ENCODE measurements at regions not wholly inside any gene's neighbourhood (a gene's known extent, or its start where the extent isn't known, plus 50 kb on each side); places are given as distances from the start of the nearest gene placed in this dataset.

- Histone ChIP-seq H3K9ac (ENCODE audit: low read depth, low read length) (no peak overlapping the region), H3K4me1 (ENCODE audit: insufficient read depth, low read length) (peaks cover 8% of the 10 kb centered on the region), H3K9me3 (ENCODE audit: control insufficient read depth, insufficient read depth, low read length) (no peaks in the 10 kb centered on the region)
Measured at GRCh38 chr16:51306116-51306515, 155.0 kb upstream of the SALL1 start.

GRCh38 chr16:51305337-51305736, 154.3 kb upstream of the SALL1 start:
- H3K9ac ChIP-seq (ENCODE audit: low read depth, low read length): no peak overlapping the region
- H3K9me3 ChIP-seq (ENCODE audit: control insufficient read depth, insufficient read depth, low read length): no peaks in the 10 kb centered on the region
- H3K4me1 ChIP-seq (ENCODE audit: insufficient read depth, low read length): peaks cover 8% of the 10 kb centered on the region
- no peaks in the 10 kb centered on the region for H3K36me3 ChIP-seq (ENCODE audit: insufficient read depth, low read length)

More at GRCh38 chr16:51306116-51306515, 155.0 kb upstream of the SALL1 start:
- no peaks in the 10 kb centered on the region for H3K36me3 ChIP-seq (ENCODE audit: insufficient read depth, low read length)

GRCh38 chr16:51302042-51302441, 151.0 kb upstream of the SALL1 start:
- Histone ChIP-seq H3K9me3 (ENCODE audit: control insufficient read depth, insufficient read depth, low read length) (no peaks in the 10 kb centered on the region; the same call in none of the 2 replicates), H3K9ac (ENCODE audit: low read depth, low read length) (no peak overlapping the region), H3K36me3 (ENCODE audit: insufficient read depth, low read length) (no peaks in the 10 kb centered on the region), H3K4me1 (ENCODE audit: insufficient read depth, low read length) (peaks cover 4% of the 10 kb centered on the region)

GRCh38 chr16:51298800-51299199, 147.7 kb upstream of the SALL1 start:
- no peak overlapping the region for H3K9ac ChIP-seq (ENCODE audit: low read depth, low read length)
- H3K9me3 ChIP-seq (ENCODE audit: control insufficient read depth, insufficient read depth, low read length): peaks cover 2% of the 10 kb centered on the region
- no peaks in the 10 kb centered on the region for H3K36me3 ChIP-seq (ENCODE audit: insufficient read depth, low read length)
- H3K4me1 ChIP-seq (ENCODE audit: insufficient read depth, low read length): no peaks in the 10 kb centered on the region

- Histone ChIP-seq H3K4me1 (ENCODE audit: insufficient read depth, low read length) (peaks cover 21% of the 10 kb centered on the region), H3K36me3 (ENCODE audit: insufficient read depth, low read length) (no peaks in the 10 kb centered on the region), H3K9ac (ENCODE audit: low read depth, low read length) (no peak overlapping the region), H3K9me3 (ENCODE audit: control insufficient read depth, insufficient read depth, low read length) (0 out of 2 replicates have a peak, but pooled peaks cover 2% of the 10 kb centered on the region)
Measured at GRCh38 chr16:51290442-51291285, 139.6 kb upstream of the SALL1 start.

- H3K36me3 ChIP-seq (ENCODE audit: insufficient read depth, low read length): no peaks in the 10 kb centered on the region
- 0 out of 2 replicates have a peak, but pooled peaks cover 2% of the 10 kb centered on the region for H3K9me3 ChIP-seq (ENCODE audit: control insufficient read depth, insufficient read depth, low read length)
- H3K4me1 ChIP-seq (ENCODE audit: insufficient read depth, low read length): peaks cover 21% of the 10 kb centered on the region
- H3K9ac ChIP-seq (ENCODE audit: low read depth, low read length): no peak overlapping the region
Measured at GRCh38 chr16:51289336-51289735, 138.3 kb upstream of the SALL1 start.

- H3K9me3 ChIP-seq (ENCODE audit: control insufficient read depth, insufficient read depth, low read length): no peaks in the 10 kb centered on the region
- no peak overlapping the region for H3K9ac ChIP-seq (ENCODE audit: low read depth, low read length)
- H3K4me1 ChIP-seq (ENCODE audit: insufficient read depth, low read length): peaks cover 21% of the 10 kb centered on the region
- H3K36me3 ChIP-seq (ENCODE audit: insufficient read depth, low read length): no peaks in the 10 kb centered on the region
Measured at GRCh38 chr16:51287121-51287755, 136.2 kb upstream of the SALL1 start.

GRCh38 chr16:51286272-51286671, 135.2 kb upstream of the SALL1 start:
- Histone ChIP-seq H3K9ac (ENCODE audit: low read depth, low read length) (no peak overlapping the region), H3K4me1 (ENCODE audit: insufficient read depth, low read length) (peaks cover 16% of the 10 kb centered on the region), H3K9me3 (ENCODE audit: control insufficient read depth, insufficient read depth, low read length) (no peaks in the 10 kb centered on the region), H3K36me3 (ENCODE audit: insufficient read depth, low read length) (no peaks in the 10 kb centered on the region)

GRCh38 chr16:51276336-51276735, 125.3 kb upstream of the SALL1 start:
- H3K4me1 ChIP-seq (ENCODE audit: insufficient read depth, low read length): no peaks in the 10 kb centered on the region

GRCh38 chr16:51272420-51272819, 121.3 kb upstream of the SALL1 start:
- no peak overlapping the region for H3K9ac ChIP-seq (ENCODE audit: low read depth, low read length)
- H3K9me3 ChIP-seq (ENCODE audit: control insufficient read depth, insufficient read depth, low read length): peaks cover 17% of the 10 kb centered on the region
- no peaks in the 10 kb centered on the region for H3K36me3 ChIP-seq (ENCODE audit: insufficient read depth, low read length)
- H3K4me1 ChIP-seq (ENCODE audit: insufficient read depth, low read length): no peaks in the 10 kb centered on the region

More at GRCh38 chr16:51276336-51276735, 125.3 kb upstream of the SALL1 start:
- H3K9ac ChIP-seq (ENCODE audit: low read depth, low read length): no peak overlapping the region
- no peaks in the 10 kb centered on the region for H3K36me3 ChIP-seq (ENCODE audit: insufficient read depth, low read length)
- H3K9me3 ChIP-seq (ENCODE audit: control insufficient read depth, insufficient read depth, low read length): peaks cover 12% of the 10 kb centered on the region

- H3K9me3 ChIP-seq (ENCODE audit: control insufficient read depth, insufficient read depth, low read length): peaks cover 11% of the 10 kb centered on the region
- H3K4me1 ChIP-seq (ENCODE audit: insufficient read depth, low read length): no peaks in the 10 kb centered on the region
- H3K9ac ChIP-seq (ENCODE audit: low read depth, low read length): no peak overlapping the region
- no peaks in the 10 kb centered on the region for H3K36me3 ChIP-seq (ENCODE audit: insufficient read depth, low read length)
Measured at GRCh38 chr16:51271156-51271701, 120.2 kb upstream of the SALL1 start.

GRCh38 chr16:51268237-51268636, 117.2 kb upstream of the SALL1 start:
- H3K4me1 ChIP-seq (ENCODE audit: insufficient read depth, low read length): no peaks in the 10 kb centered on the region
- no peaks in the 10 kb centered on the region for H3K36me3 ChIP-seq (ENCODE audit: insufficient read depth, low read length)
- peaks cover 16% of the 10 kb centered on the region for H3K9me3 ChIP-seq (ENCODE audit: control insufficient read depth, insufficient read depth, low read length)
- H3K9ac ChIP-seq (ENCODE audit: low read depth, low read length): no peak overlapping the region

- no peaks in the 10 kb centered on the region for H3K4me1 ChIP-seq (ENCODE audit: insufficient read depth, low read length)
- H3K9ac ChIP-seq (ENCODE audit: low read depth, low read length): no peak overlapping the region
- H3K36me3 ChIP-seq (ENCODE audit: insufficient read depth, low read length): no peaks in the 10 kb centered on the region
- H3K9me3 ChIP-seq (ENCODE audit: control insufficient read depth, insufficient read depth, low read length): peaks cover 13% of the 10 kb centered on the region
Measured at GRCh38 chr16:51267681-51268080, 116.6 kb upstream of the SALL1 start.

GRCh38 chr16:51262428-51262827, 111.4 kb upstream of the SALL1 start:
- peaks cover 5% of the 10 kb centered on the region; the same call in 1 of the 2 replicates for H3K9me3 ChIP-seq (ENCODE audit: control insufficient read depth, insufficient read depth, low read length)
- 0 out of 2 replicates have a peak, but pooled peaks cover 4% of the 10 kb centered on the region for H3K4me1 ChIP-seq (ENCODE audit: insufficient read depth, low read length)
- H3K36me3 ChIP-seq (ENCODE audit: insufficient read depth, low read length): no peaks in the 10 kb centered on the region
- no peak overlapping the region for H3K9ac ChIP-seq (ENCODE audit: low read depth, low read length)
